ENCODE measurements at regions not wholly inside any gene's neighbourhood (a gene's known extent, or its start where the extent isn't known, plus 50 kb on each side); places are given as distances from the start of the nearest gene placed in this dataset.

GRCh38 chr12:42853370-42854140, 264.0 kb upstream of the PRICKLE1 start:
- Mint-ChIP-seq H3K36me3 (ENCODE audit: unreplicated experiment) (no peaks in the 10 kb centered on the region), H3K27me3 (ENCODE audit: unreplicated experiment) (peaks cover 3% of the 10 kb centered on the region), H3K9me3 (ENCODE audit: unreplicated experiment) (no peaks in the 10 kb centered on the region), H3K4me1 (ENCODE audit: unreplicated experiment) (no peaks in the 10 kb centered on the region), H3K4me3 (ENCODE audit: unreplicated experiment) (no peak overlapping the region), H3K27ac (ENCODE audit: unreplicated experiment) (no peak overlapping the region)
- no peak for TF ChIP-seq CTCF (IDR thresholded peaks at IDR 0.05)
- no peak for DNase-seq (ENCODE audit: extremely low spot score, unreplicated experiment)

- H3K27ac Mint-ChIP-seq (ENCODE audit: unreplicated experiment), result no peak overlapping the region
- H3K27me3 Mint-ChIP-seq (ENCODE audit: unreplicated experiment), result peaks cover 14% of the 10 kb centered on the region
- no peak for DNase-seq (ENCODE audit: extremely low spot score, unreplicated experiment)
- H3K9me3 Mint-ChIP-seq (ENCODE audit: unreplicated experiment), result peaks cover 12% of the 10 kb centered on the region
- TF ChIP-seq CTCF (IDR thresholded peaks at IDR 0.05), result no peak
- no peaks in the 10 kb centered on the region for H3K36me3 Mint-ChIP-seq (ENCODE audit: unreplicated experiment)
- H3K4me1 Mint-ChIP-seq (ENCODE audit: unreplicated experiment), result no peaks in the 10 kb centered on the region
- no peak overlapping the region for H3K4me3 Mint-ChIP-seq (ENCODE audit: unreplicated experiment)
These were observed 257.2 kb upstream of the PRICKLE1 start for GRCh38 chr12:42846782-42847181.

- H3K9me3 Mint-ChIP-seq (ENCODE audit: unreplicated experiment), result peaks cover 12% of the 10 kb centered on the region
- no peak for DNase-seq (ENCODE audit: extremely low spot score, unreplicated experiment)
- peaks cover 3% of the 10 kb centered on the region for H3K36me3 Mint-ChIP-seq (ENCODE audit: unreplicated experiment)
- no peaks in the 10 kb centered on the region for H3K4me1 Mint-ChIP-seq (ENCODE audit: unreplicated experiment)
- peaks cover 11% of the 10 kb centered on the region for H3K27me3 Mint-ChIP-seq (ENCODE audit: unreplicated experiment)
- H3K27ac Mint-ChIP-seq (ENCODE audit: unreplicated experiment), result no peak overlapping the region
- no peak for TF ChIP-seq CTCF (IDR thresholded peaks at IDR 0.05)
- no peak overlapping the region for H3K4me3 Mint-ChIP-seq (ENCODE audit: unreplicated experiment)
These were observed 244.5 kb upstream of the PRICKLE1 start for GRCh38 chr12:42834062-42834461.

GRCh38 chr12:42828836-42829235, 239.3 kb upstream of the PRICKLE1 start:
- peaks cover 9% of the 10 kb centered on the region for H3K9me3 Mint-ChIP-seq (ENCODE audit: unreplicated experiment)
- no peak for DNase-seq (ENCODE audit: extremely low spot score, unreplicated experiment)
- TF ChIP-seq CTCF (IDR thresholded peaks at IDR 0.05), result no peak
- H3K4me3 Mint-ChIP-seq (ENCODE audit: unreplicated experiment), result no peak overlapping the region
- no peaks in the 10 kb centered on the region for H3K36me3 Mint-ChIP-seq (ENCODE audit: unreplicated experiment)
- no peaks in the 10 kb centered on the region for H3K27me3 Mint-ChIP-seq (ENCODE audit: unreplicated experiment)
- no peak overlapping the region for H3K27ac Mint-ChIP-seq (ENCODE audit: unreplicated experiment)
- H3K4me1 Mint-ChIP-seq (ENCODE audit: unreplicated experiment), result no peaks in the 10 kb centered on the region

GRCh38 chr12:42824327-42824726, 234.8 kb upstream of the PRICKLE1 start:
- Mint-ChIP-seq H3K27ac (ENCODE audit: unreplicated experiment) (no peak overlapping the region), H3K4me1 (ENCODE audit: unreplicated experiment) (peaks cover 2% of the 10 kb centered on the region), H3K27me3 (ENCODE audit: unreplicated experiment) (no peaks in the 10 kb centered on the region), H3K36me3 (ENCODE audit: unreplicated experiment) (no peaks in the 10 kb centered on the region), H3K4me3 (ENCODE audit: unreplicated experiment) (no peak overlapping the region), H3K9me3 (ENCODE audit: unreplicated experiment) (peaks cover 15% of the 10 kb centered on the region)
- DNase-seq (ENCODE audit: extremely low spot score, unreplicated experiment), result no peak
- TF ChIP-seq CTCF (IDR thresholded peaks at IDR 0.05), result no peak

Measured in osteocyte (in vitro differentiated cells).